SKM-1 (cell line): ENCODE measurements at regions not wholly inside any gene's neighbourhood (a gene's known extent, or its start where the extent isn't known, plus 50 kb on each side); places are given as distances from the start of the nearest gene placed in this dataset.
"Not testable (repeated sequence)": the region's sequence is repeated elsewhere in the genome, so short reads cannot be mapped to it uniquely, and the experiment has no call there.

Source experiments
- DNase-seq: peaks from one replicate; lab custom pipeline; 2025; ENCODE audit not compliant: unreplicated experiment; lab: John Stamatoyannopoulos, UW

GRCh38 chr6:82118150-82118562, 129.4 kb downstream of the IBTK start:
- DNase-seq: peak; percentile 55

- DNase-seq: no peak
These were observed 132.8 kb downstream of the IBTK start for GRCh38 chr6:82114748-82115147.

DNA sequence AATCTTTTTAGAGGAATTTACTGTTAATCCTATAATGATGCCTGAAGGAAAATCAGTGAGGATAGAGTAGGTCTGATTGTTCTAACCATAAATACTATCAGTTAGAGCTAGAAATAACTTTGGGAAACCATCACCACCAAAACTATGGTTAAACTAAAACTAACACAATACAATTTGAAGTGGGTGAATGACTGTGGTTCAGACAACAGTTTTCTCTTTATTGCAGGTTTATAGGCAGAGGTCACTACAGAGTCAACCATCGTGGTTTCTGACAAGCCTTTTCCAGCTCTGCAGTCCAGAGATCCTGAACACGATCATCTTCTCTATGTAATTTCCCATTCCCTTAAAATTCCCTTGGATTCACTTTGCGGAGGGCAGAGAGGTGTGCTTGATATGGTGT, 134.3 kb downstream of the IBTK start:
- no peak for DNase-seq

GRCh38 chr6:82111818-82112217, 135.7 kb downstream of the IBTK start:
- DNase-seq: no peak

- no peak for DNase-seq
These were observed 136.4 kb downstream of the IBTK start for GRCh38 chr6:82111114-82111513.

- not testable (repeated sequence) for DNase-seq
These were observed 144.4 kb downstream of the IBTK start for GRCh38 chr6:82103171-82103570.

DNA sequence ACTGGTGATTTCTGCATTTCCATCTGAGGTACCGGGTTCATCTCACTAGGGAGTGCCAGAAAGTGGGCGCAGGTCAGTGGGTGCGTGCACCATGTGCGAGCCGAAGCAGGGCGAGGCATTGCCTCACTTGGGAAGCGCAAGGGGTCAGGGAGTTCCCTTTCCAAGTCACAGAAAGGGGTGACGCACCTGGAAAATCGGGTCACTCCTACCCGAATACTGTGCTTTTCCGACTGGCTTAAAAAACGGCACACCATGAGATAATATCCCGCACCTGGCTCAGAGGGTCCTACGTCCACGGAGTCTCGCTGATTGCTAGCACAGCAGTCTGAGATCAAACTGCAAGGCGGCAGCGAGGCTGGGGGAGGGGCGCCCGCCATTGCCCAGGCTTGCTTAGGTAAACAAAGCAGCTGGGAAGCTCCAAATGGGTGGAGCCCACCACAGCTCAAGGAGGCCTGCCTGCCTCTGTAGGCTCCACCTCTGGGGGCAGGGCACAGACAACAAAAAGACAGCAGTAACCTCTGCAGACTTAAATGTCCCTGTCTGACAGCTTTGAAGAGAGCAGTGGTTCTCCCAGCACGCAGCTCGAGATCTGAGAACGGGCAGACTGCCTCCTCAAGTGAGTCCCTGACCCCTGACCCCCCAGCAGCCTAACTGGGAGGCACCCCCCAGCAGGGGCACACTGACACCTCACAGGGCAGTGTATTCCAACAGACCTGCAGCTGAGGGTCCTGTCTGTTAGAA, 146.0 kb downstream of the IBTK start:
- not testable (repeated sequence) for DNase-seq

GRCh38 chr6:82100763-82101162, 146.8 kb downstream of the IBTK start:
- not testable (repeated sequence) for DNase-seq

DNA sequence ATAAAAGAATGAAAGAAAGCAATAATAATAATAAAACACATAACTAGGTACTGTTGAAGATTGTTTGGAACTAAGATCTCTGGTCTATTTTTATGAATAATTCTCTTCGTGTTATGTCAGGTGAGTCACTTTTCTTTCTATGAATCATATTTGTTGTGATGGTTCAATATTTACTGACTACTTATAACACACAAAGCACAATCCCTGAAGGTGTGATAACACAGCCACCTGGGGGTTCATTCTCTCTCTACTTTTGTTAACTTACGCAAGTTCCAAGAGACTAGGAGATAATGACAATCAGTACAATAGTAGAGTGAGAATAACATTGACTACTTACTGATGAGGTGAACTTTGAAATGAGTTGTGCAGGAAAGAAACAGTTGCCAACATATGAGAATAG, 149.9 kb downstream of the IBTK start:
- no peak for DNase-seq

DNA sequence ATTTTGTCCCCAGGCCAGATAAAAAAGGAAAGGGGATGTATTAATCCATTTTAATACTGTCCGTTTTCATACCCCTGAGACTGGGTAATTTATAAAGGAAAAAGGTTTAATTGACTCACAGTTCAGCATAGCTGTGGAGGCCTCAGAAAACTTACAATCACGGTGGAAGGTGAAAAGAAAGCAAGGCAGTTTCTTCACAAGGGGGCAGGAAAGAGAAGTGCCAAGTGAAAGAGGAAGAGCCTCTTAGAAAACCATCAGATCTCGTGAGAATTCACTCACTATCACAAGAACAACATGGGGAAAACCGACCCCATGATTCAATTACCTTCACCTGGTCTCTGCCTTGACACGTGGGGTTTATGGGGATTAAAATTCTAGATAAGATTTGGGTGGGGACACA, 152.5 kb downstream of the IBTK start:
- peak; percentile 18 for DNase-seq

GRCh38 chr6:82094166-82094806, 153.3 kb downstream of the IBTK start:
- no peak for DNase-seq

DNA sequence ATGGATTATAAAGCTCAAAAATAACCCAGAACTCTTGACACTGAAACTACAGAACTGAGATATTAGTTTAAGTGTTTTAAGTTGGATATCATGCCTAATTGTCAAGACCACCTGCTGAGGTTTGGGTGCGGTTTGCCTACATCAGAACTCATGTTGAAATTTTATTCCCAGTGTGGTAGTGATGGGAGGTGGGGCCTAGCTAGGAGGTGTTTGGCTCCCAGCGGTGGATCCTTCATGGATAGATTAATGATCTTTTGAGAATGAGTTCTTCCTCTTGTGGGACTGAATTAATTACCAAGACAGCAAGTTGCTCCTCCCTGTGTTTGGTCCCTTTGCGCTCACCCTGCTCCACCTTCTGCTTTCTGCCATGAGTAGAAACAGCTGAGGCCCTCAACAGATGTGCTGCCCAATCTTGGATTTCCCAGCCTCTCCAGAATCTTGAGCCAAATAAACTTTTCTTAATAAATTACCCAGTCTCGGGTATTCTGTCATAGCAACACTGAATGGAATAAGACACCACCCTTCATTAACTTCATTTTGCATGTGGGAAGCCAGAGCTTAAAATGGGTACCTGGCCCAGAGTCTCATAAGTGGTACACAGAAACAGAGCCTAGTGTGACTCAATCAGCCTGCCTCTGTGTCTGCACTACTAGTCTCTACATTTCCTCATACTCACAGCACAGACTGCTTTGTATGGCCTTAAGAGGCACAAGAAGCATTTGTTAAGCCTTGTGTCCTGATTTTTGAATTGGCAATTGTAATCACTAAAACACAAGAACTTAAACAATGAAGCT, 158.4 kb downstream of the IBTK start:
- DNase-seq: no peak

- no peak for DNase-seq
These were observed 160.6 kb downstream of the IBTK start for GRCh38 chr6:82086944-82087343.

DNA sequence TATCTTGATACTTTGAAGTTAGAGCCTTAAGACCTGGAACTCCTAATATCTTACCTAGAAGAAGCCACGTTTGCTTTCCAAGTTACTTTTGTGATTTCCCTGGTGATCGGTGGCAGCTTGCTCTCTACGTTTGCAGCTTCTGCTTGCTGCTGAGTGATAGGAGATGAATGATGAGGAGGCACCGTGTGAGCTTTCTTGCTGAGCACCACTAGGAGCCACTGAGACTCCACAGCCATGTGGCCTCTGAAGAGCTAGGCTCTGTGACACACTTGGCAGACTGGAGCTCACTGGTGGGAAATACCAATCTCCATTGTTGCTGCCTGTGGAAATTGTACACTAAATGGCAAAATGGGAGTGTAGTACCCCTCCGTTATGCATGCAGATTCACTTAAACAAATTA, 161.8 kb downstream of the IBTK start:
- DNase-seq: no peak

GRCh38 chr6:82084324-82084920, 163.1 kb downstream of the IBTK start:
- no peak for DNase-seq

DNA sequence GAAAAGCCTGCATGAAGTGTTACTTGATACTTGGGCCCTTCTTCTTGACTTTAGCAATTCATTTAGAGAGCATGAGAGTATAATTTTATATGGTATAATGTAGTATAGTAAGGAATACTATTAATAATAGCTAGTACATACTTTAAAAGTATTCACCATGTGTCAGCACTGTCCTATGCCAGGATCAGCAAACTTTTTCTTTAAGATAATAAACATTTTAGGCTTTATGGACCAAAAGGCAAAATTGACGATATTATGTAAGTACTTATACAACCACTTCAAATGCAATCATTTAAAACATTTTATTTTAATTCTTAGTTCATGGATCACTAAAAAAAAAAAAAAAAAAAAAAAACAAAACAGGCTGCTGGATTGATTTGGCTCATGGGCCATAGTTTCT, 163.9 kb downstream of the IBTK start:
- no peak for DNase-seq

GRCh38 chr6:82080767-82081166, 166.8 kb downstream of the IBTK start:
- no peak for DNase-seq

- no peak for DNase-seq
These were observed 169.1 kb downstream of the IBTK start for GRCh38 chr6:82078286-82078908.

DNA sequence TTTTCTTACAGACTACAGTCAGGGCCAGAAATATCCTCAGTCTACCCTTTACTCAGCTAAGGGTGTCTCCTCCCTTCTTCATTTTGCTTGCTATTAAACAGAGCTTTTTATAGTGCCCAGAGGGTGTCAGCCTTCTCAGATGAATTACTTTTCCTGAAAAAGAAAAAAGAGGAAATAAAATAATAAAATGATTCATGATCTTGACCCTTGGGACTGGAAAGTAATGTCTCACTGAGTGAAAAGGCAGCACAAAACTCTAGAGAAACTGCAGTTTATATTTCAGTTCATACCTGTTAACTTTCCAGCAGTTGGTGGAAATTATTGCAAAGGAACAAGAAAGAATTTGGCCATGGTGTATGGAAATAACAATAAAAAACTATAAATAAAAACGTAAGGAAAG, 170.6 kb downstream of the IBTK start:
- no peak for DNase-seq

DNA sequence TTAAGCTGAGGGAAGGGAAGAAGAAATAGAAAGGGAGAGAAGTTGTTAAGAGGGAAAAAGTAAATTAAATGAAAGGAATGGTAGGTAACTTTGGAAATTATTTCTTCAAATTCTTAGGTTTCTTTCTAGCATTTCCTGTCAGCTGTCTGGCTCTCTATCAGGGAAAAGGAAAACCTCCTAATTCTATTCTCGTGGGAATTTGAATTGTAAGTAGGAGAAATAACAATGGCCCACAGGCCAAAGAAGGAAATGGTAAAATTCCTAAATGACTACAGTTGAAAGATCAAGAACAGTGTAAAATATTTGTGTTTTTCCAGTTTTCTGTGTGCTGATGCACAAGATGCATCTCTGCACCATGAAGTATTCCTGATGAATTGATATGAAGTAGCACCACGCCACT, 173.0 kb downstream of the IBTK start:
- DNase-seq: no peak

GRCh38 chr6:82073484-82073883, 174.1 kb downstream of the IBTK start:
- DNase-seq: no peak
